ENCODE measurements at regions not wholly inside any gene's neighbourhood (a gene's known extent, or its start where the extent isn't known, plus 50 kb on each side); places are given as distances from the start of the nearest gene placed in this dataset.

DNA sequence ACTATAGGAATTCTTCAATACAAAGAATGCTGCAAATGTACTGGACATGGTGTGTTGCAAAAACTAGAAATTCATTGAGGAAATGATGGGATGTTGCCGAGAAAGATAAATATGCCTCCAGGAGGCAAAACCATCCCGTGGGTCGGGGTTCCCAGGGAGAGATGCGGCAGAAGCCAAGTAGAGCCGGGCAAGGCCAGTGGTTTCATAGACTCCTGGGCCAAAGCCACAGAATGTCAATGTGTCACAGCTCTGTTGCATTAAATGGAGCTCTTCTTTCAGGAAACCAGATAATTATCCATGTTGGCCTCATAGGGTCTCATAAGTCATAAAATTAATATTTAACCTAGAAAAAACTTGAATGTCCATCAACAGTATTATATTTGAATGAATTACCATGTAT, 419.5 kb upstream of the CDH10 start:
- Mint-ChIP-seq H3K4me1 (no peaks in the 10 kb centered on the region), H3K9me3 (peaks cover 0 to 30% (median 8%) of the 10 kb centered on the region in 9 donors), H3K4me3 (no peak overlapping the region), H3K27me3 (no peaks in the 10 kb centered on the region), H3K27ac (no peak overlapping the region), H3K36me3 (no peaks in the 10 kb centered on the region)
- DNase-seq (no peak), ATAC-seq (no peak)
- POLR2A ChIA-PET: no interaction called here

DNA sequence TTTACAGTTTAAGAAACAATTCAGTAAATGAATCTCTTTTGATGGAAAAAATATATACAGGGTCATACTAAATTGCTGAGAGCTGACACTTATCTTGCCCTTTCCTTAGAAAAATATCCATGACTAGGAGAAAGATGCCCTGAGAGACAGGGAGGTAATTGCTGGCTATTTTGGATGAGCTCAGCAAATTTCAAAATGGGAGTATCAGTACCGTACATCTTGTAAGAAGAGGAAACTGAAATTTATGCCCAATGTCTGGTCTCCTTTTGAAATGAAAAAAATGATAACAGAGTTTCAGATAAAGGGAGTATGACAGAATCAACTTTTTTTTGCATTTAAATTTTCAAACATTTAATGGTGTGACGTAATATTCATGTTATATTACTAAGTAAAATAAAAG, 415.8 kb upstream of the CDH10 start:
- POLR2A ChIA-PET: no interaction called here
- H3K36me3 Mint-ChIP-seq: no peaks in the 10 kb centered on the region
- H3K27ac Mint-ChIP-seq: no peak overlapping the region

DNA sequence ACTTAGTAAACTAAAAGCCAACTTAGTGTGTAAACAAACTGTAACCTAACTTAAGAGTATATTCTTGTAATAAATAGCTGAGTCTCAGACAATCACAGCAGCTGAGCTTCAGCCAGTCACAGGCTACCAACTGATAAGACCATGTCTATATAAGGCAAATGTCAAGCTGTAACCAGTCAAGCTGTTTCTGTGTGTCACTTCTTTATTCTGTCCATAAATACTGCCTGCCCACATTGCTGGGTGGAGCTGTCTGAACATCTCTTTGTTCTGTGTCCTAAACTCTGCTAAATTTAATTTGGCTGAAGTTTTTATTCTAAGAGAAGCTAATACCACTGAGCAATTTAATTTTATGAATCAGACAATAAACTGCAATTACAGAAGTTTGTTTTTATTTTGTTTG, 412.1 kb upstream of the CDH10 start:
- H3K4me3 Mint-ChIP-seq: no peak overlapping the region
- H3K27me3 Mint-ChIP-seq: no peaks in the 10 kb centered on the region
- no peak for DNase-seq
- no peaks in the 10 kb centered on the region for H3K36me3 Mint-ChIP-seq
- POLR2A ChIA-PET: no interaction called here
- no peak for ATAC-seq
- H3K27ac Mint-ChIP-seq: no peak overlapping the region
- no peaks in the 10 kb centered on the region for H3K4me1 Mint-ChIP-seq
- H3K9me3 Mint-ChIP-seq: peaks cover 0 to 28% (median 8%) of the 10 kb centered on the region in 9 donors

More for the DNA sequence above, 415.8 kb upstream of the CDH10 start:
- Mint-ChIP-seq H3K4me3 (no peak overlapping the region), H3K9me3 (peaks cover 0 to 31% (median 9%) of the 10 kb centered on the region in 9 donors), H3K27me3 (no peaks in the 10 kb centered on the region), H3K4me1 (no peaks in the 10 kb centered on the region)
- ATAC-seq: no peak
- DNase-seq: no peak

DNA sequence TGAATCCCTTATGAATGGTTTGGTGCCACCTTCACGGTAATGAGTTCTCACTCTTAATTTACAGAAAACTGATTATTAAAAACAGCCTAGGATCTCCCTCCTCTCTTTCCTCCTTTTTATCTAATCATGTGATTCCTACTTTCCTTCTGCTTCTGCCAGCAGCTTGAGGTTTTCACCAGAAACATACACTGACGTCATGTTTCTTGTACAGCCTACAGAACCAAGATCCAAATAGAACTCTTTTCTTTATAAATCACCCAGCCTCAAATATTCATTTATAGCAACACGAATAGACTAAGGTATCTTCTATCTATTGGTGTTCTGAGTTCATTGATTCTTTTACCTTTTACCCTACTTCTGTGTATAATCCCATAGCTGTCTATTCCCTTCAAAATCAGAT, 388.9 kb upstream of the CDH10 start:
- Mint-ChIP-seq H3K9me3 (peaks cover 6 to 32% (median 18%) of the 10 kb centered on the region in 9 donors), H3K4me3 (no peak overlapping the region), H3K27me3 (no peaks in the 10 kb centered on the region), H3K4me1 (no peaks in the 10 kb centered on the region), H3K27ac (no peak overlapping the region), H3K36me3 (peaks cover 0 to 8% (median 0%) of the 10 kb centered on the region in 3 donors)
- ATAC-seq: no peak
- POLR2A ChIA-PET: no interaction called here
- no peak for DNase-seq

DNA sequence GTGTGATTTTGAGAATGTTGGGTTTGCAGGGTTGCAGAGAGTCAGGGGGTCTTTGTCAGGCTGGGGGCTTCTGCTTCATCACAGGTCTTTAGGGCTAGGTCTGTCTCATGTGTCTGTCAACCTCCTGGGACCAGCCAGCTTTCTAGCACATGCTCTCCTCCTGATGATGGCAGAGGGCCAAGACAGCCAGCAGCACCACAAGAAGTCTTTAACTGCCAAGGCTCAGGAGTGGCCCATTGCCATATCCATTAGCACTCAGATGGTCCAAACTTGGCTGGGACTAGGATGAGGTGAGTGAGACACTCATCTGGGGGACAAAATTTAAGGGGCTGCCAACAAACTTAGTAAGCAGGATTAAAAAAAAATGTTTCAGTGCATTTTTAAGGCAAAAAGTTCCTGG, 384.2 kb upstream of the CDH10 start:
- POLR2A ChIA-PET: no interaction called here
- peaks cover 0 to 6% (median 0%) of the 10 kb centered on the region in 3 donors for H3K36me3 Mint-ChIP-seq
- no peak for DNase-seq
- H3K9me3 Mint-ChIP-seq: peaks cover 9 to 46% (median 24%) of the 10 kb centered on the region in 9 donors
- no peak overlapping the region for H3K4me3 Mint-ChIP-seq
- H3K27ac Mint-ChIP-seq: no peak overlapping the region
- no peaks in the 10 kb centered on the region for H3K27me3 Mint-ChIP-seq
- H3K4me1 Mint-ChIP-seq: no peaks in the 10 kb centered on the region
- ATAC-seq: no peak

DNA sequence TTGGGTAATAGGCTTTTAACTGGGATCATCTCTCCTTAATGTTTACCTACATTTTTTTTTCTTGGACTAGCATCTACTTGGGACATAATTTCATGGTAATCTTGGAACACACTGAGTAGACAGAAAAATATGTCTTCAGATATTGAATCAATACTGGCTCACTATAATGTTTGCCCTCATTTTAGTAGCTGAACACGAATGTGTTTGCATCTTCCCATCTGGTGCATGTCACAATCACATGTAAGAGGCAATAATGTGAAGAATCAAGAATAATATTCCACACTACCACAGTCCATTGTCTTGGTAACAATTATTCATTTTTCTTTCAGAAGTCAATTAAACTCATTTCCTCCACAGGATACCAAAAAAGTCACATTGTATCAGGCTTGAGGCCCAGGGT, 382.7 kb upstream of the CDH10 start:
- DNase-seq: no peak
- Mint-ChIP-seq H3K27ac (no peak overlapping the region), H3K36me3 (no peaks in the 10 kb centered on the region), H3K4me3 (no peak overlapping the region), H3K27me3 (no peaks in the 10 kb centered on the region), H3K4me1 (no peaks in the 10 kb centered on the region), H3K9me3 (peaks cover 4 to 47% (median 21%) of the 10 kb centered on the region in 9 donors)
- ATAC-seq: no peak
- POLR2A ChIA-PET: no interaction called here

DNA sequence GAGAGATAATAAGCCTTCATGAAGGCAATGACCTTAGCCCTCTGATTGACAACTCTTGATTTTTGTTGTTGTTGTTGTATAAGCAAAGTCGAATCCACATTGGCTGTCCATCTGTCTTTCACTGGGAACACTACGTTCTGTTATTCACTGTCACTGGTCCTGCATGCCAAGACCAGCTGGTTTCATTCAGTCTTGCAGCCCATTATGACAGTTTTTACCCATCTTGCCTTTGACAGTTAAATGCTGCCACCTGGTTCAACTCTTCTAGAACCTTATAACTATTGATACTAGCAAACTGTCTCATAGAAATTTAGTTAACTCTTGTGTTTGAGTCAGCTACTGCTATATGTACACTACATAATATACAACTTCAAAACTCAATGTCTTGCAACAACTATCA, 382.3 kb upstream of the CDH10 start:
- Mint-ChIP-seq H3K4me1 (no peaks in the 10 kb centered on the region), H3K27ac (no peak overlapping the region), H3K4me3 (no peak overlapping the region), H3K9me3 (peaks cover 5 to 46% (median 19%) of the 10 kb centered on the region in 9 donors), H3K27me3 (no peaks in the 10 kb centered on the region), H3K36me3 (no peaks in the 10 kb centered on the region)
- DNase-seq (no peak), ATAC-seq (no peak)
- POLR2A ChIA-PET: no interaction called here

DNA sequence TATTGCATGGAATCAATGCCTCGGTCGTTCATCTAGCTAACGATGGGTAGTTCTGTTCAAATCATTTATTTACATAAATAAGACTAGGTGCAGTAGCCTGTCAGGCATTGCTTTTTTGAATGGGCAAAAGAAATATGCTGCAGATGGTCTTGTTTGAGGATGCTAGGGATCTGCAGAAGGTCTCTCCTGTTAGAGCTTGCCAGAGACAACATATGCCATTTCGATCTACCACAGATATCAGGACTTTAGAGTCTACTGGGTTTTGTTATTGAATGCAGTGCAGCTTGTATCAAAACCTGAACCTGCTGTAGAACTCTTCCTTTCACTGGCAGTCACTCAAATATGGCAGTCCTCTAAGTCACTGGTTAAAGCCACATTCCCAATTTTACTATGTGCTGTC, 381.1 kb upstream of the CDH10 start:
- no peaks in the 10 kb centered on the region for H3K36me3 Mint-ChIP-seq
- POLR2A ChIA-PET: no interaction called here

DNA sequence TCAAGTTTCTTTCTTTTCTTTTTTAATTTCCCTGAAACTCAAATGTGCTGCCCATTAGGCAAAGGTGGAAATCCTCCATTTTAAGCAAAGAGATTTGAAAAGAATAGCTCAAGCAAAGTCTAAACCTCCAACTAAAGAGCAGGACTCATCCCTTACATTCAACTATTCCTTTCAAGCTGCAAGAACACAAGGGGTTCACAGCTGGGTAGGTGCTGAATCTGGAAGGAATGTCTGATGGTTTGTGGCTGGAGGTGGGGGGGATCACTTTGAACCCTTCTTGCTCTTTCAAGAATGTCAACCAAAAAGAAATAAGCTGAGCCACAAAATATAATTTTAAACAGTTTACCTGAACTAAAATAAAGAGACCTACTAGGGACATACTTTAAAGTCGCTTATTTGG, 375.7 kb upstream of the CDH10 start:
- DNase-seq (no peak), ATAC-seq (no peak)
- Mint-ChIP-seq H3K9me3 (peaks cover 5 to 34% (median 14%) of the 10 kb centered on the region in 9 donors), H3K36me3 (no peaks in the 10 kb centered on the region), H3K27me3 (no peaks in the 10 kb centered on the region), H3K27ac (no peak overlapping the region), H3K4me1 (no peaks in the 10 kb centered on the region), H3K4me3 (no peak overlapping the region)
- POLR2A ChIA-PET: no interaction called here

More for the DNA sequence above, 381.1 kb upstream of the CDH10 start:
- Mint-ChIP-seq H3K27me3 (no peaks in the 10 kb centered on the region), H3K4me3 (no peak overlapping the region), H3K27ac (no peak overlapping the region), H3K9me3 (peaks cover 6 to 56% (median 20%) of the 10 kb centered on the region in 9 donors), H3K4me1 (no peaks in the 10 kb centered on the region)
- no peak for ATAC-seq
- no peak for DNase-seq

DNA sequence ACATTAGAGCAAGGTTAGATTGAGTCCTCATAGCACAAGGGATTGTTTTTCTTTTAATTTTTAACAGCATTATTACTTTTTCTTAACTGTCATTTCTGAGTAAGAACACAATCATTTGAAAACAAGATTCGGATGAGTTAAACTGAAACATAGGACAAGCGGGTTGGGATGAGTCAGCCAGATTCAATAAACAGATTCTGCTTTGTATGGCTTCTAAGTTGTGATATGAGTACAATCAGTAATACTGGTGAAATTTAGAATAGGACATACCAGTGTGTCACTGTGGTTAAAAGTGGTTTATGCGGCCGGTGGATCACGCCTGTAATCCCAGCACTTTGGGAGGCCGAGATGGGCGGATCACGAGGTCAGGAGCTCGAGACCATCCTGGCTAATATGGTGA, 364.3 kb upstream of the CDH10 start:
- Mint-ChIP-seq H3K4me3 (no peak overlapping the region), H3K4me1 (no peaks in the 10 kb centered on the region), H3K36me3 (no peaks in the 10 kb centered on the region), H3K9me3 (peaks cover 0 to 21% (median 12%) of the 10 kb centered on the region in 9 donors), H3K27me3 (no peaks in the 10 kb centered on the region), H3K27ac (no peak overlapping the region)
- ATAC-seq (no peak), DNase-seq (no peak)
- POLR2A ChIA-PET: no interaction called here

DNA sequence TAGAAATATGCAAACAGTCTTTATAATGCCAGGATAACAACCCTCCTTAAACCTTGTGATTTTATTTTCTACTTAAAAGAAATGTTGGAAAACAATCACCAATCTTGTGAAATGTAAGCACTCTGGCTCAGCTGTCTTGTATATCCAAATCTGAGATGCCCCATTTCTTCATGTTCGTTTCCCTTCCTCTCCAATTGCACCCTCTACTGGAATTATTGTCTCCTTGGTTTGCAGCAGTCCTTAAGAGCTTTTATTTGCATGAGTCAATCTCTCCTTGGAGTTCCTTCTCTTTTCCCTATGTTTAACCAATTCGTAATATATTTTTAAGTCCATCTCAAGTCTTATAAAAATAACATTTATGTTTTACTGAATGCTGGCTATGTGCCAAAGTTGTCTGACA, 362.0 kb upstream of the CDH10 start:
- no peak for ATAC-seq
- Mint-ChIP-seq H3K4me3 (no peak overlapping the region), H3K27ac (no peak overlapping the region), H3K27me3 (no peaks in the 10 kb centered on the region), H3K9me3 (peaks cover 0 to 22% (median 16%) of the 10 kb centered on the region in 9 donors), H3K4me1 (no peaks in the 10 kb centered on the region), H3K36me3 (no peaks in the 10 kb centered on the region)
- no peak for DNase-seq
- POLR2A ChIA-PET: no interaction called here

DNA sequence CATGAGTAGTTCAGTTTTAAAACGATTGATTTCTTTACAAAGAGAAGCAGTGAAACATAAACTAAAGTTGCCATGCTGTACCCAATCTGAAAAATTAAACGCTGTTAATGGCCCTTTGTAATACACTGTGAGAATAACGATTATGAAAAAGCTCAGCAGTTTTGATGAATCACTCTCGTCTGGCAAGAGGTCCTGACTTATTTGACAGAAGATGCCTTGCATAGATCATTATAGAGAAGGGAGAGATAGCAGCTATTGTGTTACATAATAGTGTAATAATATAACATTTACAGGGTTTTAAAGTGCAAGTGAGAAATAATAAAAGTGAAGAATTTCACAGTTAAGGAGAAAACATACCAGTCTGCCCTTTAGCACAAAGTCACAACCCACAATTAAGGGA, 361.5 kb upstream of the CDH10 start:
- no peak overlapping the region for H3K27ac Mint-ChIP-seq
- H3K36me3 Mint-ChIP-seq: no peaks in the 10 kb centered on the region
- H3K9me3 Mint-ChIP-seq: peaks cover 0 to 22% (median 16%) of the 10 kb centered on the region in 9 donors
- POLR2A ChIA-PET: no interaction called here
- DNase-seq (no peak), ATAC-seq (no peak)
- no peaks in the 10 kb centered on the region for H3K4me1 Mint-ChIP-seq
- H3K27me3 Mint-ChIP-seq: no peaks in the 10 kb centered on the region
- no peak overlapping the region for H3K4me3 Mint-ChIP-seq

DNA sequence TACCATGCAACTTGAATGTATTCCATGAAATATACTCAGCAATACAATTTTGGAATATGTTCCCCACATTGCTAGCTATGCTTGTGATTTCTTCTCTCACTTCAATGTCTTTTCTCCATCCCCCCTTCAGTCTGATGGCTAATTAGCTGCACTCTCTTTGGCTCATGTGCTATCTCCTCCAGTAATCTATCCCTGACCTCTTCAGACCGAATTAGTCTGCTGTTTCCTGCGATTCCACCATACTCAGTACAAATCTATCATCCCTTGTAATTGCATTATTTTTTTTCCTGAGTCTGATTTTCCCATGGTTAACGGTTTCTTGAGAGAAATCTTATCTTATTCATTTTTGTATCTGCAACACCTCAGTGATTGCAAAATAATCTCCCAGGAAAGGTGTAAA, 360.7 kb upstream of the CDH10 start:
- no peak for DNase-seq
- Mint-ChIP-seq H3K9me3 (peaks cover 0 to 22% (median 12%) of the 10 kb centered on the region in 9 donors), H3K27ac (no peak overlapping the region), H3K4me3 (no peak overlapping the region), H3K4me1 (no peaks in the 10 kb centered on the region), H3K27me3 (no peaks in the 10 kb centered on the region), H3K36me3 (no peaks in the 10 kb centered on the region)
- ATAC-seq: no peak
- POLR2A ChIA-PET: no interaction called here

DNA sequence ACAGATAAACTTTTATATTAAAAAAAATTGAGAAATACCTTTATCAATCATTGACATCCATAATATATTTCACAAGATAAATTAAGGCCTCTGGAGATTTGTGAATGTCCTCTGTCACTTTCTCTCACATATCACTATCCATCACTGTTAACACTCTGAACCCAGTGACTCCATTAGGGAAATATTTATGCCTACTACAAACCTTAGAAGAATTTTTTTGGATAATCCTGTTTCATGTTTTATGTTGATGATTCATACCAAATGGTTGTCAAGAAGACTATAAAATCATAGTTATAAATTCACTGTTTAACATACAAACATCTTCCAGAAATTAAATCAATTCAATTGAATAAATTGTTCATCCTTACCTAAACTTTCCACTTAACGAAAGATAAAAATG, 357.6 kb upstream of the CDH10 start:
- no peaks in the 10 kb centered on the region for H3K36me3 Mint-ChIP-seq
- DNase-seq (no peak), ATAC-seq (no peak)
- POLR2A ChIA-PET: no interaction called here
- H3K27ac Mint-ChIP-seq: no peak overlapping the region
- no peaks in the 10 kb centered on the region for H3K4me1 Mint-ChIP-seq
- H3K27me3 Mint-ChIP-seq: no peaks in the 10 kb centered on the region
- no peak overlapping the region for H3K4me3 Mint-ChIP-seq
- peaks cover 0 to 22% (median 9%) of the 10 kb centered on the region in 9 donors for H3K9me3 Mint-ChIP-seq

DNA sequence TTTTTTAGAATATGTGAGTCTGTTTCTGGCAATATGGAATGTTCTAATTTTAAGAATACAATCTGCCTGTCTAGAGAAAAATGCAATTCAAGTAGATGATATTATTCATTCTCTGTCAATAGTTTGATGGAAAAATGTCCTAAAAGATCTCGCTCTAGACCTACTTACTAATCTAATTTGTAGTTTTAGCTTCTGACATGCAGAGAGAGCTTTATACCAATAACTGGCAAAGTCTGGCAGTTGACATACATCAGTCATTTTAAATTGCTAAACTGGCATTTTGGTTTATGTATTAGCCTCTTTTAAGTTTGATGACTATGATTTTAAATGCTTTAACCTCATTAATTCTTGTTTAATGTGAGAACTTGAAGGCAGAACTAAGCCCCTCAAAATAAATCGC, 355.0 kb upstream of the CDH10 start:
- DNase-seq: no peak
- POLR2A ChIA-PET: no interaction called here
- Mint-ChIP-seq H3K27ac (no peak overlapping the region), H3K4me3 (no peak overlapping the region), H3K4me1 (no peaks in the 10 kb centered on the region), H3K36me3 (no peaks in the 10 kb centered on the region), H3K9me3 (peaks cover 4 to 31% (median 20%) of the 10 kb centered on the region in 9 donors), H3K27me3 (no peaks in the 10 kb centered on the region)
- no peak for ATAC-seq

Measured in naive thymus-derived CD8-positive, alpha-beta T cell (primary cell).